ENCODE measurements at regions not wholly inside any gene's neighbourhood (a gene's known extent, or its start where the extent isn't known, plus 50 kb on each side); places are given as distances from the start of the nearest gene placed in this dataset.

DNA sequence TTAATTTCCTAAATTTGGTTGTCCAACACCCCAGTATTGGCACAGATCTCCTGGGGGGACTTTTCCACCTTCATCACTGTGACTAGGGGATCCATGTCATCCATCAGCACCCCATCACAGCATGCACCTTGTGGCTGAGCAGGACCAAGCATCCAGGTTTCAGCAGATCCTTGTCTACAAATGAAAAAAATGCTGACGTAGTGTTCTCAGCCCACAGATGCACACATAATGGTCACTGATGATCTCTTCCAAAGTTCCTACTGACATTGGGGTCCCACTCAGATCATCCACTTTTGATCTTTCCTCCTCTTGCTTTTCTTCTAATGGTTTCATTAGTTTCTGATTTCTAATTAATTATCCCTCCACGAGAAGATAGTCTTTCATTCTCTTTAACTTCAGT is 373.1 kb downstream of the TBX15 start:
- H3K9me3 Mint-ChIP-seq: peaks cover 4 to 27% (median 11%) of the 10 kb centered on the region in 7 donors
- H3K36me3 ChIP-seq (replicated peaks in 1 of 2; ENCODE audit: control insufficient read depth in 1 of 2, insufficient read depth in 2 of 2, low read length in 2 of 2): no peaks in the 10 kb centered on the region
- no peaks in the 10 kb centered on the region for H3K79me2 ChIP-seq (ENCODE audit: insufficient read depth, low read length)
- H3K4me1 Mint-ChIP-seq: no peaks in the 10 kb centered on the region
- H3K27ac Mint-ChIP-seq: no peak overlapping the region
- H3K4me1 ChIP-seq (ENCODE audit: control insufficient read depth in 1 of 2, insufficient read depth in 2 of 2, low read length in 2 of 2): no peaks in the 10 kb centered on the region
- intact Hi-C loops (cut with micrococcal nuclease): no loop called here
- H3K4me2 ChIP-seq (replicated peaks; ENCODE audit: extremely low read depth, low read length, poor library complexity, severe bottlenecking): no peak overlapping the region
- H2AFZ ChIP-seq (ENCODE audit: insufficient read depth, low read depth, low read length, poor library complexity, severe bottlenecking): no peak overlapping the region
- H3K27me3 Mint-ChIP-seq (ENCODE audit: low read depth in 3 of 3): peaks cover 0 to 2% (median 2%) of the 10 kb centered on the region in 3 donors
- no peak overlapping the region for H3K4me3 ChIP-seq (replicated peaks in 1 of 3; ENCODE audit: low read depth in 2 of 3, low read length in 3 of 3)
- no peak overlapping the region for H3K9ac ChIP-seq (ENCODE audit: insufficient read depth, low read length, poor library complexity, severe bottlenecking)
- no peak overlapping the region for H3K4me3 Mint-ChIP-seq
- no peaks in the 10 kb centered on the region for H3K27me3 ChIP-seq (ENCODE audit: control insufficient read depth in 2 of 2, insufficient read depth in 2 of 2, low read length in 2 of 2)
- no peaks in the 10 kb centered on the region for H3K36me3 Mint-ChIP-seq
- H3K27ac ChIP-seq (ENCODE audit: low read depth in 1 of 2, low read length in 2 of 2): no peak overlapping the region
- no peak for DNase-seq
- TF ChIP-seq, protein P1, sequence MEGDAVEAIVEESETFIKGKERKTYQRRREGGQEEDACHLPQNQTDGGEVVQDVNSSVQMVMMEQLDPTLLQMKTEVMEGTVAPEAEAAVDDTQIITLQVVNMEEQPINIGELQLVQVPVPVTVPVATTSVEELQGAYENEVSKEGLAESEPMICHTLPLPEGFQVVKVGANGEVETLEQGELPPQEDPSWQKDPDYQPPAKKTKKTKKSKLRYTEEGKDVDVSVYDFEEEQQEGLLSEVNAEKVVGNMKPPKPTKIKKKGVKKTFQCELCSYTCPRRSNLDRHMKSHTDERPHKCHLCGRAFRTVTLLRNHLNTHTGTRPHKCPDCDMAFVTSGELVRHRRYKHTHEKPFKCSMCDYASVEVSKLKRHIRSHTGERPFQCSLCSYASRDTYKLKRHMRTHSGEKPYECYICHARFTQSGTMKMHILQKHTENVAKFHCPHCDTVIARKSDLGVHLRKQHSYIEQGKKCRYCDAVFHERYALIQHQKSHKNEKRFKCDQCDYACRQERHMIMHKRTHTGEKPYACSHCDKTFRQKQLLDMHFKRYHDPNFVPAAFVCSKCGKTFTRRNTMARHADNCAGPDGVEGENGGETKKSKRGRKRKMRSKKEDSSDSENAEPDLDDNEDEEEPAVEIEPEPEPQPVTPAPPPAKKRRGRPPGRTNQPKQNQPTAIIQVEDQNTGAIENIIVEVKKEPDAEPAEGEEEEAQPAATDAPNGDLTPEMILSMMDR (IDR thresholded peaks at IDR 0.05): no peak
- H3K9me3 ChIP-seq (replicated peaks in 1 of 2; ENCODE audit: control insufficient read depth in 1 of 2, insufficient read depth in 1 of 2, low read length in 2 of 2): peaks cover 23% of the 10 kb centered on the region in 2 donors
- 100% methylated on average over 1 of the region's 2 CpGs for WGBS (ENCODE audit: insufficient coverage)
- no peaks in the 10 kb centered on the region for H4K20me1 ChIP-seq (ENCODE audit: insufficient read depth, low read length)

DNA sequence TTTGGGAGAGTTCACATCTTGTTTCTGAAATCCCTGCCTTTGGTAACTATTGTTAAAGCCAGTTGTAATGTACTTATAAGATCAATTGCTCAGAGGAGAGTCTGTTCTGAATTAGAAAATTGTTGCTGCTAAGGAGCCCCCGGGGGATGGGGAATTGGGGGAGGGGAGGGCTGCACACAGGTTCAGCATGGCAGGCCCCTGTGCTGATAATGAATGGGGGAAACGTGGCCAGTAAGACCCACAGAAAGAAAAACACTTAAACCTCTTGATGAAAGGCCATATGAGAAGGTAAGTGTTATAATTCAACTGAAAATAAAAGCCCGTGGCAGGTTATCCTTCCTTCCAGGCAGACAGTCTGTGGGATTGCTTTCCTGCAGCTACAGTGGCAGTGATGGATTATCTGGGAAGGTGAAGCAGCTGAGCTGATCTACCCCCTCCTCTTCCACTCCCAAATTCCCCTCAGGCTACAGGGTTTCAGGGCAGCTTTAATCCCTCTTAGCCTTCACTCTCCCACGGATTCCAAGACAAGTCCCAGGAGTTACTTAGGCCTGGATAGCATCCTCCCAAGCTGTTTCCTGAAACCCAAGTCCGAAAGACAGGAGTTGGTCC is 398.8 kb downstream of the TBX15 start:
- intact Hi-C loops (cut with micrococcal nuclease): no loop called here
- 49% methylated on average over 3 of the region's 5 CpGs for WGBS (ENCODE audit: insufficient coverage)
- H3K4me2 ChIP-seq (replicated peaks; ENCODE audit: extremely low read depth, low read length, poor library complexity, severe bottlenecking): no peak overlapping the region
- no peak overlapping the region for H2AFZ ChIP-seq (ENCODE audit: insufficient read depth, low read depth, low read length, poor library complexity, severe bottlenecking)
- H3K4me1 ChIP-seq (ENCODE audit: control insufficient read depth in 1 of 2, insufficient read depth in 2 of 2, low read length in 2 of 2): no peaks in the 10 kb centered on the region
- no peaks in the 10 kb centered on the region for H3K79me2 ChIP-seq (ENCODE audit: insufficient read depth, low read length)
- Mint-ChIP-seq H3K4me1 (no peaks in the 10 kb centered on the region), H3K27me3 (ENCODE audit: low read depth in 3 of 3) (no peaks in the 10 kb centered on the region), H3K4me3 (no peak overlapping the region), H3K36me3 (no peaks in the 10 kb centered on the region), H3K27ac (no peak overlapping the region), H3K9me3 (peaks cover 0 to 12% (median 2%) of the 10 kb centered on the region in 7 donors)
- DNase-seq: no peak
- H3K27ac ChIP-seq (ENCODE audit: low read depth in 1 of 2, low read length in 2 of 2): no peak overlapping the region
- H4K20me1 ChIP-seq (ENCODE audit: insufficient read depth, low read length): no peaks in the 10 kb centered on the region
- no peak overlapping the region for H3K4me3 ChIP-seq (replicated peaks in 1 of 3; ENCODE audit: low read depth in 2 of 3, low read length in 3 of 3)
- no peaks in the 10 kb centered on the region for H3K9me3 ChIP-seq (replicated peaks in 1 of 2; ENCODE audit: control insufficient read depth in 1 of 2, insufficient read depth in 1 of 2, low read length in 2 of 2)
- no peaks in the 10 kb centered on the region for H3K36me3 ChIP-seq (replicated peaks in 1 of 2; ENCODE audit: control insufficient read depth in 1 of 2, insufficient read depth in 2 of 2, low read length in 2 of 2)
- no peaks in the 10 kb centered on the region for H3K27me3 ChIP-seq (ENCODE audit: control insufficient read depth in 2 of 2, insufficient read depth in 2 of 2, low read length in 2 of 2)
- TF ChIP-seq, protein P1 (IDR thresholded peaks at IDR 0.05): no peak
- no peak overlapping the region for H3K9ac ChIP-seq (ENCODE audit: insufficient read depth, low read length, poor library complexity, severe bottlenecking)
